ENCODE measurements at regions not wholly inside any gene's neighbourhood (a gene's known extent, or its start where the extent isn't known, plus 50 kb on each side); places are given as distances from the start of the nearest gene placed in this dataset.

- H3K4me3 Mint-ChIP-seq, result no peak overlapping the region
Measured at GRCh38 chr20:48385527-48385926, 442.3 kb downstream of the PREX1 start.

GRCh38 chr20:48385114-48385513 is 442.7 kb downstream of the PREX1 start:
- Mint-ChIP-seq H3K36me3 (ENCODE audit: low read depth) (no peaks in the 10 kb centered on the region), H3K4me1 (peaks cover 5% of the 10 kb centered on the region), H3K27ac (no peak overlapping the region), H3K9me3 (no peaks in the 10 kb centered on the region), H3K27me3 (ENCODE audit: insufficient read depth) (peaks cover under 1% of the 10 kb centered on the region), H3K4me3 (no peak overlapping the region)
- no peak overlapping the region for H3K9ac ChIP-seq (ENCODE audit: extremely low read depth, low read length, poor library complexity, severe bottlenecking)
- no peaks in the 10 kb centered on the region for H3K27me3 ChIP-seq (ENCODE audit: control insufficient read depth, insufficient read depth, low read length, poor library complexity, severe bottlenecking)
- H3K36me3 ChIP-seq (ENCODE audit: control insufficient read depth, insufficient read depth, low read length), result no peaks in the 10 kb centered on the region
- WGBS, 2 experiments (ENCODE audit: insufficient coverage in 1 of 2, insufficient read length in 1 of 2), result 96% methylated on average over 8 to 17 of the region's 17 CpGs
- no peaks in the 10 kb centered on the region for H3K4me1 ChIP-seq (ENCODE audit: control insufficient read depth, insufficient read depth, low read length)
- DNase-seq, result no peak
- TF ChIP-seq, protein P1, sequence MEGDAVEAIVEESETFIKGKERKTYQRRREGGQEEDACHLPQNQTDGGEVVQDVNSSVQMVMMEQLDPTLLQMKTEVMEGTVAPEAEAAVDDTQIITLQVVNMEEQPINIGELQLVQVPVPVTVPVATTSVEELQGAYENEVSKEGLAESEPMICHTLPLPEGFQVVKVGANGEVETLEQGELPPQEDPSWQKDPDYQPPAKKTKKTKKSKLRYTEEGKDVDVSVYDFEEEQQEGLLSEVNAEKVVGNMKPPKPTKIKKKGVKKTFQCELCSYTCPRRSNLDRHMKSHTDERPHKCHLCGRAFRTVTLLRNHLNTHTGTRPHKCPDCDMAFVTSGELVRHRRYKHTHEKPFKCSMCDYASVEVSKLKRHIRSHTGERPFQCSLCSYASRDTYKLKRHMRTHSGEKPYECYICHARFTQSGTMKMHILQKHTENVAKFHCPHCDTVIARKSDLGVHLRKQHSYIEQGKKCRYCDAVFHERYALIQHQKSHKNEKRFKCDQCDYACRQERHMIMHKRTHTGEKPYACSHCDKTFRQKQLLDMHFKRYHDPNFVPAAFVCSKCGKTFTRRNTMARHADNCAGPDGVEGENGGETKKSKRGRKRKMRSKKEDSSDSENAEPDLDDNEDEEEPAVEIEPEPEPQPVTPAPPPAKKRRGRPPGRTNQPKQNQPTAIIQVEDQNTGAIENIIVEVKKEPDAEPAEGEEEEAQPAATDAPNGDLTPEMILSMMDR (conservative IDR thresholded peaks at IDR 0.05), result no peak
- H3K4me3 ChIP-seq (ENCODE audit: low read length), result no peak overlapping the region
- H3K9me3 ChIP-seq (ENCODE audit: control insufficient read depth, low read length), result no peaks in the 10 kb centered on the region
- H3K27ac ChIP-seq (ENCODE audit: low read depth, low read length), result no peak overlapping the region

More at GRCh38 chr20:48385527-48385926, 442.3 kb downstream of the PREX1 start:
- no peak overlapping the region for H3K27ac ChIP-seq (ENCODE audit: low read depth, low read length)
- no peak overlapping the region for H3K9ac ChIP-seq (ENCODE audit: extremely low read depth, low read length, poor library complexity, severe bottlenecking)
- H3K9me3 Mint-ChIP-seq, result peaks cover 3% of the 10 kb centered on the region
- H3K9me3 ChIP-seq (ENCODE audit: control insufficient read depth, low read length), result no peaks in the 10 kb centered on the region
- TF ChIP-seq, protein P1 (conservative IDR thresholded peaks at IDR 0.05), result no peak
- 97% methylated on average over 3 of the region's 4 CpGs; no CpG with 5 or more reads in 1 of the 2 experiments for WGBS, 2 experiments (ENCODE audit: insufficient coverage in 1 of 2, insufficient read length in 1 of 2)
- H3K4me3 ChIP-seq (ENCODE audit: low read length), result no peak overlapping the region
- H3K27me3 Mint-ChIP-seq (ENCODE audit: insufficient read depth), result peaks cover 5% of the 10 kb centered on the region
- H3K36me3 Mint-ChIP-seq (ENCODE audit: low read depth), result no peaks in the 10 kb centered on the region
- no peak overlapping the region for H3K27ac Mint-ChIP-seq
- no peak for DNase-seq
- no peaks in the 10 kb centered on the region for H3K36me3 ChIP-seq (ENCODE audit: control insufficient read depth, insufficient read depth, low read length)
- peaks cover 5% of the 10 kb centered on the region for H3K4me1 Mint-ChIP-seq
- no peaks in the 10 kb centered on the region for H3K27me3 ChIP-seq (ENCODE audit: control insufficient read depth, insufficient read depth, low read length, poor library complexity, severe bottlenecking)
- no peaks in the 10 kb centered on the region for H3K4me1 ChIP-seq (ENCODE audit: control insufficient read depth, insufficient read depth, low read length)

DNA sequence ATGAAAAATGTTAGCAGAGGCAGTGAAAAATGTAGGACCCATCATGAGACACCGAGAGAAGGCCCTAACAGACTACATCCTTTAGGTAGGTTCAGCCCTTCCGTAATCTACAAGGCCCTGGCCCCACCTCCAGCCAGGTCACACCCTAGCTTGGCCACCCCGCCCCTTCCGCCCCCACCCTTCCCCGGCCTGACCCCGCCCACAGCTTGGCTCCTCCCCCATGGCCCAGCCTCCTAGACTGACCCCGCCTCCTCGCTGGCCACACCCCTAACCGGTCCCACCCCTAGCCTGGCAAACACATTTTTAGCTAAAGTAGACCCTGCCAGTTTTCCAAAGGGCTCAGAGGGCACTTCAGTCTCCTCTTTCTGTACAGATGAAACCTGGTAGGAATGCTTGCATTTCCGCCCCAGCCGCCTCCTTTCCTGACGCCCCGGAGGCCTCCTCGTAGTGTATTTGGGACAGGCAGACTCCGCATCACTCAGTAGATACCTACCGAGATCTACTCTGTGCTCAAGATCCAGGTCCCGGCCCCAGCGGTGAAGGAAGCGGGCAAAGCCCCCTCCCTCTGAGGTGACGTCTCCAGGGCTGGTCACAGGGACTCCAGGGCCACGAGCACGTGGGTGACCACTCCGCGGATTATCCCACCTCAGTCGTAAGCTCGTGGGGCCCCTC is 443.5 kb downstream of the PREX1 start:
- Mint-ChIP-seq H3K36me3 (ENCODE audit: low read depth) (no peaks in the 10 kb centered on the region), H3K27ac (no peak overlapping the region), H3K4me3 (no peak overlapping the region), H3K27me3 (ENCODE audit: insufficient read depth) (no peaks in the 10 kb centered on the region), H3K4me1 (peaks cover 5% of the 10 kb centered on the region), H3K9me3 (no peaks in the 10 kb centered on the region)
- Histone ChIP-seq H3K9me3 (ENCODE audit: control insufficient read depth, low read length) (no peaks in the 10 kb centered on the region), H3K9ac (ENCODE audit: extremely low read depth, low read length, poor library complexity, severe bottlenecking) (no peak overlapping the region), H3K27me3 (ENCODE audit: control insufficient read depth, insufficient read depth, low read length, poor library complexity, severe bottlenecking) (no peaks in the 10 kb centered on the region), H3K4me1 (ENCODE audit: control insufficient read depth, insufficient read depth, low read length) (no peaks in the 10 kb centered on the region), H3K27ac (ENCODE audit: low read depth, low read length) (no peak overlapping the region), H3K4me3 (ENCODE audit: low read length) (no peak overlapping the region), H3K36me3 (ENCODE audit: control insufficient read depth, insufficient read depth, low read length) (no peaks in the 10 kb centered on the region)
- 90 to 97% methylated on average over 11 to 24 of the region's 26 CpGs for WGBS, 2 experiments (ENCODE audit: insufficient coverage in 1 of 2, insufficient read length in 1 of 2)
- TF ChIP-seq, protein P1 (conservative IDR thresholded peaks at IDR 0.05), result no peak
- peak; percentile 92 for DNase-seq
